ENCODE measurements at regions not wholly inside any gene's neighbourhood (a gene's known extent, or its start where the extent isn't known, plus 50 kb on each side); places are given as distances from the start of the nearest gene placed in this dataset.

- H3K9me3 Mint-ChIP-seq (ENCODE audit: unreplicated experiment): no peaks in the 10 kb centered on the region
Observed at GRCh38 chr5:143934821-143935220, 122.9 kb downstream of the HMHB1 start.

DNA sequence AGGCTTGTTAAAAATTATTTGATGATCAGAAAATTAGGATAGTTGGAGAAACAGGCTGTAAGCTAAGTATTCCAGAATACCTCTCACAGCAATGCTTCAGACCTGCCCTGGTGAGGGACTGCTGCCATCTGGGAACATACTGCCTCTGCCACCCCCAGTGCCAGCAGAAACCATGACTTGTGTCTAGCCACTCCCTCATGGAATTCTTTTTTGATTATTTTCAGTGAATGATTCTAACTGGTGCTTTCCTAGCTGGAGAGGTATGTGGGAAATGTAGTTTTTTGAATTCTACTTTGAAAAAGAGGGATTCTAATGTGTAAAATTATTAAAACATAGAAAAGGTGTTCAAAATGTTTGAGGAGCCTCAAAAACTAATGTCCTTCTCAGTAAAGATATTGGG, 126.3 kb downstream of the HMHB1 start:
- H3K4me1 Mint-ChIP-seq (ENCODE audit: unreplicated experiment): no peaks in the 10 kb centered on the region
- H3K36me3 Mint-ChIP-seq (ENCODE audit: low read depth, unreplicated experiment): no peaks in the 10 kb centered on the region
- TF ChIP-seq CTCF (IDR thresholded peaks at IDR 0.05; ENCODE audit: unreplicated experiment): no peak
- no peaks in the 10 kb centered on the region for H3K9me3 Mint-ChIP-seq (ENCODE audit: unreplicated experiment)
- H3K27me3 Mint-ChIP-seq (ENCODE audit: unreplicated experiment): no peaks in the 10 kb centered on the region
- no peak overlapping the region for H3K4me3 Mint-ChIP-seq (ENCODE audit: unreplicated experiment)
- H3K27ac Mint-ChIP-seq (ENCODE audit: unreplicated experiment): no peak overlapping the region
- no peak for DNase-seq (ENCODE audit: low spot score)

More at GRCh38 chr5:143934821-143935220, 122.9 kb downstream of the HMHB1 start:
- no peak overlapping the region for H3K4me3 Mint-ChIP-seq (ENCODE audit: unreplicated experiment)
- no peaks in the 10 kb centered on the region for H3K4me1 Mint-ChIP-seq (ENCODE audit: unreplicated experiment)
- H3K27ac Mint-ChIP-seq (ENCODE audit: unreplicated experiment): no peak overlapping the region
- no peak for TF ChIP-seq CTCF (IDR thresholded peaks at IDR 0.05; ENCODE audit: unreplicated experiment)
- no peaks in the 10 kb centered on the region for H3K36me3 Mint-ChIP-seq (ENCODE audit: low read depth, unreplicated experiment)
- no peaks in the 10 kb centered on the region for H3K27me3 Mint-ChIP-seq (ENCODE audit: unreplicated experiment)
- DNase-seq (ENCODE audit: low spot score): no peak

DNA sequence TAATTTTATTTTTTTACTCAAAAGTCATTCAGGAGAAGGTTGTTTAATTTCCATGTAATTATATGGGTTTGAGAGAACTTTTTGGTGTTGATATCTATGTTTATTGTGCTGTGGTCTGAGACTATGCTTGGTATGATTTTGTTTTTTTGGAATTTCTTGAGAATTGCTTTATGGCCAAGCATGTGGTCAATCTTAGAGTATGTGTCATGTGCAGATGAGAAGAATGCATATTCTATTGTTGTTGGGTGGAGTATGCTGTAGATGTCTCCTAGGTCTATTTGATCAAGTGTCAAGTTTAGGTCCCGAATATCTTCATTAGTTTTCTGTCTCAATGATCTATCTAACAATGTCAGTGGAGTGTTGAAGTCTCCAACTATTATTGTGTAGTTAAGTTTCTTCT, 134.9 kb downstream of the HMHB1 start:
- Mint-ChIP-seq H3K9me3 (ENCODE audit: unreplicated experiment) (no peaks in the 10 kb centered on the region), H3K36me3 (ENCODE audit: low read depth, unreplicated experiment) (no peaks in the 10 kb centered on the region), H3K4me3 (ENCODE audit: unreplicated experiment) (no peak overlapping the region), H3K27ac (ENCODE audit: unreplicated experiment) (no peak overlapping the region), H3K4me1 (ENCODE audit: unreplicated experiment) (no peaks in the 10 kb centered on the region), H3K27me3 (ENCODE audit: unreplicated experiment) (no peaks in the 10 kb centered on the region)
- TF ChIP-seq CTCF (IDR thresholded peaks at IDR 0.05; ENCODE audit: unreplicated experiment): no peak
- DNase-seq (ENCODE audit: low spot score): no peak

GRCh38 chr5:143947313-143947712, 135.4 kb downstream of the HMHB1 start:
- TF ChIP-seq CTCF (IDR thresholded peaks at IDR 0.05; ENCODE audit: unreplicated experiment): no peak
- Mint-ChIP-seq H3K36me3 (ENCODE audit: low read depth, unreplicated experiment) (no peaks in the 10 kb centered on the region), H3K27me3 (ENCODE audit: unreplicated experiment) (no peaks in the 10 kb centered on the region)

DNA sequence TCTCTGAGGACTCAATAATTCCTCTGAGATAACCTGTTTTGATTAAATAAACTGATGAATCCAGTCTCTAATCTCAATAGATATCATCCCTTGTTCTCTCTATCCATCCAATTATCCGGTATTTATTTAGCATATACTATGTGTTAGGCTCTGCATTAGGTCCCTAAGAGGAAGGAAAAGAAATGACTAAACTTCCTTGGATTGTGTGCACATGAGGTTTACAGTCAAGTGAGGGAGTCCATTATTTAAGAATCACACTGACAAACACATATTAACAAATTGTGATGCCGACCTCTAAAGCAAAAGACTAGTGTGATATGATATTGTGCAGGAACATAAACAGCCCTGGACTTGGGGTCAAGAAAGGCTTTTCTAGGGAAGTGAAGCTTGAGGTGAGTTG, 140.8 kb downstream of the HMHB1 start:
- Mint-ChIP-seq H3K9me3 (ENCODE audit: unreplicated experiment) (no peaks in the 10 kb centered on the region), H3K4me3 (ENCODE audit: unreplicated experiment) (no peak overlapping the region), H3K27me3 (ENCODE audit: unreplicated experiment) (peaks cover 3% of the 10 kb centered on the region), H3K36me3 (ENCODE audit: low read depth, unreplicated experiment) (no peaks in the 10 kb centered on the region), H3K27ac (ENCODE audit: unreplicated experiment) (no peak overlapping the region), H3K4me1 (ENCODE audit: unreplicated experiment) (no peaks in the 10 kb centered on the region)
- TF ChIP-seq CTCF (IDR thresholded peaks at IDR 0.05; ENCODE audit: unreplicated experiment): no peak
- no peak for DNase-seq (ENCODE audit: low spot score)

More at GRCh38 chr5:143947313-143947712, 135.4 kb downstream of the HMHB1 start:
- no peak for DNase-seq (ENCODE audit: low spot score)
- Mint-ChIP-seq H3K27ac (ENCODE audit: unreplicated experiment) (no peak overlapping the region), H3K9me3 (ENCODE audit: unreplicated experiment) (no peaks in the 10 kb centered on the region), H3K4me3 (ENCODE audit: unreplicated experiment) (no peak overlapping the region), H3K4me1 (ENCODE audit: unreplicated experiment) (no peaks in the 10 kb centered on the region)
